ENCODE measurements at regions not wholly inside any gene's neighbourhood (a gene's known extent, or its start where the extent isn't known, plus 50 kb on each side); places are given as distances from the start of the nearest gene placed in this dataset.

GRCh38 chr4:186827534-186827897, 103.9 kb upstream of the FAT1 start:
- TF ChIP-seq, protein P1, sequence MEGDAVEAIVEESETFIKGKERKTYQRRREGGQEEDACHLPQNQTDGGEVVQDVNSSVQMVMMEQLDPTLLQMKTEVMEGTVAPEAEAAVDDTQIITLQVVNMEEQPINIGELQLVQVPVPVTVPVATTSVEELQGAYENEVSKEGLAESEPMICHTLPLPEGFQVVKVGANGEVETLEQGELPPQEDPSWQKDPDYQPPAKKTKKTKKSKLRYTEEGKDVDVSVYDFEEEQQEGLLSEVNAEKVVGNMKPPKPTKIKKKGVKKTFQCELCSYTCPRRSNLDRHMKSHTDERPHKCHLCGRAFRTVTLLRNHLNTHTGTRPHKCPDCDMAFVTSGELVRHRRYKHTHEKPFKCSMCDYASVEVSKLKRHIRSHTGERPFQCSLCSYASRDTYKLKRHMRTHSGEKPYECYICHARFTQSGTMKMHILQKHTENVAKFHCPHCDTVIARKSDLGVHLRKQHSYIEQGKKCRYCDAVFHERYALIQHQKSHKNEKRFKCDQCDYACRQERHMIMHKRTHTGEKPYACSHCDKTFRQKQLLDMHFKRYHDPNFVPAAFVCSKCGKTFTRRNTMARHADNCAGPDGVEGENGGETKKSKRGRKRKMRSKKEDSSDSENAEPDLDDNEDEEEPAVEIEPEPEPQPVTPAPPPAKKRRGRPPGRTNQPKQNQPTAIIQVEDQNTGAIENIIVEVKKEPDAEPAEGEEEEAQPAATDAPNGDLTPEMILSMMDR (IDR thresholded peaks at IDR 0.05; ENCODE audit: insufficient read depth, low read length), result no peak
- no peak for TF ChIP-seq GABPA (IDR thresholded peaks at IDR 0.05; ENCODE audit: low read depth)
- TF ChIP-seq, protein P2, sequence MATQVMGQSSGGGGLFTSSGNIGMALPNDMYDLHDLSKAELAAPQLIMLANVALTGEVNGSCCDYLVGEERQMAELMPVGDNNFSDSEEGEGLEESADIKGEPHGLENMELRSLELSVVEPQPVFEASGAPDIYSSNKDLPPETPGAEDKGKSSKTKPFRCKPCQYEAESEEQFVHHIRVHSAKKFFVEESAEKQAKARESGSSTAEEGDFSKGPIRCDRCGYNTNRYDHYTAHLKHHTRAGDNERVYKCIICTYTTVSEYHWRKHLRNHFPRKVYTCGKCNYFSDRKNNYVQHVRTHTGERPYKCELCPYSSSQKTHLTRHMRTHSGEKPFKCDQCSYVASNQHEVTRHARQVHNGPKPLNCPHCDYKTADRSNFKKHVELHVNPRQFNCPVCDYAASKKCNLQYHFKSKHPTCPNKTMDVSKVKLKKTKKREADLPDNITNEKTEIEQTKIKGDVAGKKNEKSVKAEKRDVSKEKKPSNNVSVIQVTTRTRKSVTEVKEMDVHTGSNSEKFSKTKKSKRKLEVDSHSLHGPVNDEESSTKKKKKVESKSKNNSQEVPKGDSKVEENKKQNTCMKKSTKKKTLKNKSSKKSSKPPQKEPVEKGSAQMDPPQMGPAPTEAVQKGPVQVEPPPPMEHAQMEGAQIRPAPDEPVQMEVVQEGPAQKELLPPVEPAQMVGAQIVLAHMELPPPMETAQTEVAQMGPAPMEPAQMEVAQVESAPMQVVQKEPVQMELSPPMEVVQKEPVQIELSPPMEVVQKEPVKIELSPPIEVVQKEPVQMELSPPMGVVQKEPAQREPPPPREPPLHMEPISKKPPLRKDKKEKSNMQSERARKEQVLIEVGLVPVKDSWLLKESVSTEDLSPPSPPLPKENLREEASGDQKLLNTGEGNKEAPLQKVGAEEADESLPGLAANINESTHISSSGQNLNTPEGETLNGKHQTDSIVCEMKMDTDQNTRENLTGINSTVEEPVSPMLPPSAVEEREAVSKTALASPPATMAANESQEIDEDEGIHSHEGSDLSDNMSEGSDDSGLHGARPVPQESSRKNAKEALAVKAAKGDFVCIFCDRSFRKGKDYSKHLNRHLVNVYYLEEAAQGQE (IDR thresholded peaks at IDR 0.05; ENCODE audit: insufficient replicate concordance, low read depth), result no peak
- TF ChIP-seq SPI1 (IDR thresholded peaks at IDR 0.05; ENCODE audit: borderline replicate concordance, low read depth), result no peak
- no peak for TF ChIP-seq POLR2AphosphoS5 (IDR thresholded peaks at IDR 0.05; ENCODE audit: low read depth)
- H3K27ac ChIP-seq (replicated peaks), result no peak overlapping the region
- no peaks in the 10 kb centered on the region for H3K27me3 ChIP-seq (ENCODE audit: insufficient read depth, poor library complexity, severe bottlenecking)
- no peak overlapping the region for H3K4me3 ChIP-seq (replicated peaks; ENCODE audit: insufficient read depth, low read length)
- no peak for DNase-seq (ENCODE audit: low read depth in 1 of 2, low spot score in 1 of 2)

GRCh38 chr4:186829097-186829496, 105.4 kb upstream of the FAT1 start:
- TF ChIP-seq GABPA (IDR thresholded peaks at IDR 0.05; ENCODE audit: low read depth) (no peak), POLR2AphosphoS5 (IDR thresholded peaks at IDR 0.05; ENCODE audit: low read depth) (no peak), SPI1 (IDR thresholded peaks at IDR 0.05; ENCODE audit: borderline replicate concordance, low read depth) (no peak)
- TF ChIP-seq, protein P2 (IDR thresholded peaks at IDR 0.05; ENCODE audit: insufficient replicate concordance, low read depth), result no peak
- TF ChIP-seq, protein P1 (IDR thresholded peaks at IDR 0.05; ENCODE audit: insufficient read depth, low read length), result no peak
- no peak for DNase-seq (ENCODE audit: low read depth in 1 of 2, low spot score in 1 of 2)
- no peak overlapping the region for H3K4me3 ChIP-seq (replicated peaks; ENCODE audit: insufficient read depth, low read length)
- H3K27ac ChIP-seq (replicated peaks), result no peak overlapping the region
- no peaks in the 10 kb centered on the region for H3K27me3 ChIP-seq (ENCODE audit: insufficient read depth, poor library complexity, severe bottlenecking)

GRCh38 chr4:186829740-186830449, 106.2 kb upstream of the FAT1 start:
- no peak for DNase-seq (ENCODE audit: low read depth in 1 of 2, low spot score in 1 of 2)
- H3K27ac ChIP-seq (replicated peaks), result no peak overlapping the region
- TF ChIP-seq POLR2AphosphoS5 (IDR thresholded peaks at IDR 0.05; ENCODE audit: low read depth), result no peak
- TF ChIP-seq, protein P2 (IDR thresholded peaks at IDR 0.05; ENCODE audit: insufficient replicate concordance, low read depth), result no peak
- no peak overlapping the region for H3K4me3 ChIP-seq (replicated peaks; ENCODE audit: insufficient read depth, low read length)
- no peaks in the 10 kb centered on the region for H3K27me3 ChIP-seq (ENCODE audit: insufficient read depth, poor library complexity, severe bottlenecking)
